H7 (cell line): ENCODE measurements at regions not wholly inside any gene's neighbourhood (a gene's known extent, or its start where the extent isn't known, plus 50 kb on each side); places are given as distances from the start of the nearest gene placed in this dataset.

Experiments used
- DNase-seq: peaks from one replicate; pipeline ENCODE4 v3.0.0; 2012
- H3K27me3 ChIP-seq: 2 replicates; pipeline ENCODE4 v1.6.0; 2011; ENCODE audit warnings: mild to moderate bottlenecking, low read length; ENCODE audit not compliant: control insufficient read depth, insufficient read depth
- H3K36me3 ChIP-seq: replicated peaks from 2 replicates; pipeline ENCODE4 v1.5.1; 2011; ENCODE audit warnings: low read length; ENCODE audit not compliant: control insufficient read depth, insufficient read depth
- H3K4me3 ChIP-seq: 2 replicates; pipeline ENCODE4 v1.5.1; 2011; ENCODE audit warnings: low read depth, mild to moderate bottlenecking, control low read depth, low read length, moderate library complexity; ENCODE audit not compliant: insufficient read depth

GRCh38 chr11:22473586-22473985, 135.4 kb downstream of the SLC17A6 start:
- Histone ChIP-seq H3K27me3 (no peaks in the 10 kb centered on the region), H3K36me3 (no peaks in the 10 kb centered on the region), H3K4me3 (no peak overlapping the region)
- DNase-seq = no peak

- no peak for DNase-seq
- no peak overlapping the region for H3K4me3 ChIP-seq
- H3K36me3 ChIP-seq = no peaks in the 10 kb centered on the region
- no peaks in the 10 kb centered on the region for H3K27me3 ChIP-seq
Measured at GRCh38 chr11:22472306-22472705, 134.1 kb downstream of the SLC17A6 start.

GRCh38 chr11:22471385-22471784, 133.2 kb downstream of the SLC17A6 start:
- no peak for DNase-seq
- Histone ChIP-seq H3K36me3 (no peaks in the 10 kb centered on the region), H3K27me3 (no peaks in the 10 kb centered on the region), H3K4me3 (no peak overlapping the region)

GRCh38 chr11:22467741-22468140, 129.6 kb downstream of the SLC17A6 start:
- Histone ChIP-seq H3K4me3 (no peak overlapping the region), H3K36me3 (no peaks in the 10 kb centered on the region), H3K27me3 (no peaks in the 10 kb centered on the region)
- no peak for DNase-seq

GRCh38 chr11:22467248-22467647, 129.1 kb downstream of the SLC17A6 start:
- no peak for DNase-seq
- no peaks in the 10 kb centered on the region for H3K36me3 ChIP-seq

GRCh38 chr11:22466809-22467208, 128.6 kb downstream of the SLC17A6 start:
- no peak for DNase-seq
- H3K36me3 ChIP-seq = no peaks in the 10 kb centered on the region
- no peak overlapping the region for H3K4me3 ChIP-seq
- no peaks in the 10 kb centered on the region for H3K27me3 ChIP-seq

More at GRCh38 chr11:22467248-22467647, 129.1 kb downstream of the SLC17A6 start:
- Histone ChIP-seq H3K27me3 (no peaks in the 10 kb centered on the region), H3K4me3 (no peak overlapping the region)

- no peak for DNase-seq
- Histone ChIP-seq H3K4me3 (no peak overlapping the region), H3K36me3 (no peaks in the 10 kb centered on the region), H3K27me3 (no peaks in the 10 kb centered on the region)
Measured at GRCh38 chr11:22466351-22466750, 128.2 kb downstream of the SLC17A6 start.

GRCh38 chr11:22465620-22466019, 127.4 kb downstream of the SLC17A6 start:
- DNase-seq = no peak

GRCh38 chr11:22461626-22462025, 123.4 kb downstream of the SLC17A6 start:
- Histone ChIP-seq H3K36me3 (no peaks in the 10 kb centered on the region), H3K27me3 (no peaks in the 10 kb centered on the region), H3K4me3 (no peak overlapping the region)
- DNase-seq = no peak

More at GRCh38 chr11:22465620-22466019, 127.4 kb downstream of the SLC17A6 start:
- no peak overlapping the region for H3K4me3 ChIP-seq
- no peaks in the 10 kb centered on the region for H3K27me3 ChIP-seq
- no peaks in the 10 kb centered on the region for H3K36me3 ChIP-seq

- Histone ChIP-seq H3K36me3 (no peaks in the 10 kb centered on the region), H3K27me3 (no peaks in the 10 kb centered on the region), H3K4me3 (no peak overlapping the region)
- no peak for DNase-seq
Measured at GRCh38 chr11:22460181-22460580, 122.0 kb downstream of the SLC17A6 start.

GRCh38 chr11:22459048-22459447, 120.9 kb downstream of the SLC17A6 start:
- H3K4me3 ChIP-seq = no peak overlapping the region
- H3K27me3 ChIP-seq = no peaks in the 10 kb centered on the region
- no peaks in the 10 kb centered on the region for H3K36me3 ChIP-seq
- DNase-seq = no peak

GRCh38 chr11:22458161-22458560, 120.0 kb downstream of the SLC17A6 start:
- no peak for DNase-seq
- Histone ChIP-seq H3K27me3 (no peaks in the 10 kb centered on the region), H3K4me3 (no peak overlapping the region), H3K36me3 (no peaks in the 10 kb centered on the region)

GRCh38 chr11:22456993-22457762, 119.0 kb downstream of the SLC17A6 start:
- no peak for DNase-seq
- Histone ChIP-seq H3K27me3 (no peaks in the 10 kb centered on the region), H3K36me3 (no peaks in the 10 kb centered on the region), H3K4me3 (no peak overlapping the region)

- H3K27me3 ChIP-seq = no peaks in the 10 kb centered on the region
- no peak for DNase-seq
- H3K36me3 ChIP-seq = no peaks in the 10 kb centered on the region
- H3K4me3 ChIP-seq = no peak overlapping the region
Measured at GRCh38 chr11:22454461-22455090, 116.4 kb downstream of the SLC17A6 start.

GRCh38 chr11:22449441-22449840, 111.3 kb downstream of the SLC17A6 start:
- H3K27me3 ChIP-seq = peaks cover under 1% of the 10 kb centered on the region; the same call in 1 of the 2 replicates
- H3K4me3 ChIP-seq = no peak overlapping the region
- DNase-seq = no peak
- H3K36me3 ChIP-seq = no peaks in the 10 kb centered on the region
